LNCaP clone FGC (cell line): ENCODE measurements at regions not wholly inside any gene's neighbourhood (a gene's known extent, or its start where the extent isn't known, plus 50 kb on each side); places are given as distances from the start of the nearest gene placed in this dataset.

ENCODE experiments used
- DNase-seq: peaks from one replicate; pipeline ENCODE4 v3.0.0-alpha.2; 2011; ENCODE audit warnings: low read depth
- H3K4me3 ChIP-seq: 2 replicates; pipeline ENCODE4 v1.5.1; 2011; ENCODE audit warnings: mild to moderate bottlenecking, low read depth, low read length, control low read depth
- CTCF ChIP-seq: IDR thresholded peaks from 2 replicates; pipeline ENCODE4 v1.5.1; 2012; ENCODE audit warnings: mild to moderate bottlenecking; ENCODE audit not compliant: control insufficient read depth, insufficient read depth; ENCODE audit errors: extremely low read depth

DNA sequence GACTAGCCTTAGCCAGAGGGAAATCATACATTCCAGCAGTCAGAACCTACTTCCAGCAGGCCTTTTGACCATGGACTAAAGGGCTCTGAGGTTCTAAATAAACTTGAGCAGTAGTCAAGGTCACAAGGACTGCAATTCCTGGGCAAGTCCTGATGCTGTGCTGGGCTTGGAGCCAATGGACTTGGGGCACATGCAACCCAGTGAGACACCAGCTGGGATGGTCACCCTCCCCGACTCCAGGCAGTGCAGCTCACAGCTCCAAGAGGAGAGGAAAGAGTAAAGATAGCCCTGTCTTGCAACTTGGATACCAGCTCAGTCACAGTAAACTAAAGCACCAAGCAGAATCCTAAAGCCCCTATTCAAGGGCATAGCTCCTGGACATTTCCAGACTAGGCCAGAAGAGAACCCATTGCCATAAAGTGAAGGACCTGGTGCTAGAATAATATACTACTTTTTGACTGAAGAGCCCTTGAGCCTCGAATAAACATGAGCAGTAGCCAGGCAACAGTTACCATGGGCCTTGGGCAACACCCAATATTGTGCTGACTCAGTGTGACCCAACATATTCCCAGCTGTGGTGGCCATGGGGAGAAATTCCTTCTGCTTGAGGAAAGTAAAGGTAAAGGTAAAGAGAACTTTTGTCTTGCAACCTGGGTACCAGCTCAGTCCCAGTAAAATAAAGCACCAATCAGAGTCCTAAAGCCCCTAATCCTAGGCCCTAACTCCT, 226.2 kb upstream of the CLEC14A start:
- H3K4me3 ChIP-seq = no peak overlapping the region
- no peak for TF ChIP-seq CTCF
- no peak for DNase-seq

DNA sequence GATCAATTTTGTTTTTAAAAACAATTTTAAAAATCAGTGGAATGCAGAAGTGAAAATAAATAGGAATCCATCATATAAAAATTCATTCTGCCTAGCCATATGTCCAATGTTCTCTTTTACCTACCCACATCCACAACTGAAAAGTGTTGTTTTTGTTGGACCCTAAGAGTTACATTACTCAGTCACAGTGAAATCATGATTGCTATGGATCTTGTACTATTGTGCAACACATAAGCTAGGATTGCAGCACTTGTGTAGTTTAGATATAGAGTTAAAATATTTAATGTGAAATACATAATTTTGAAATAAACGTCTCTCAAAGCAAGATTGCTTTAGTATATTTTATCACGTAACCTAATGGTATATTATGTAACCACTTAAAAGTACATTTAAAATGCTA, 213.3 kb upstream of the CLEC14A start:
- H3K4me3 ChIP-seq = no peak overlapping the region
- no peak for TF ChIP-seq CTCF
- no peak for DNase-seq

- H3K4me3 ChIP-seq = no peak overlapping the region
- no peak for TF ChIP-seq CTCF
- DNase-seq = no peak
Observed at GRCh38 chr14:38442208-38442607, 186.3 kb upstream of the CLEC14A start.

DNA sequence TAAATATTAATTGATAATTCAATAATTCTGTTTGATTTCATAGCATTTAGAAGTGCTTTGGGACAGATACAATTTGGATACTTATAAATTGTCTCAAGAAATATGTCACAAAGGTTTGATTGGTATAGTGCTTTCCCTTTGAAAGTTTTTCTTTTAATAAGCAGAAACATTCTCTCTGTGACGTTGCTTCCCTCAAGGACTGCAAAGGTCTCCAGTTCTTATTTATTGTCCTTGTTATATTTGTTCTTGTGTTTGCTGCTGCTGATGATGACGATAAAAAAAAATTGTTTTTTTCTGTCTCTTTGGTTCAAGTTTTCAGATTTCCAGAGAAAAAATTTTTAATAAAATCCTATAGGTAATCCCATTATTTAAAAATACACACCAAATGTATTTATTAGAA, 176.3 kb upstream of the CLEC14A start:
- TF ChIP-seq CTCF = no peak
- H3K4me3 ChIP-seq = no peak overlapping the region
- DNase-seq = peak; percentile 53

- no peak for TF ChIP-seq CTCF
- H3K4me3 ChIP-seq = no peak overlapping the region
- peak; percentile 64 for DNase-seq
Observed at GRCh38 chr14:38431156-38431555, 175.3 kb upstream of the CLEC14A start.

DNA sequence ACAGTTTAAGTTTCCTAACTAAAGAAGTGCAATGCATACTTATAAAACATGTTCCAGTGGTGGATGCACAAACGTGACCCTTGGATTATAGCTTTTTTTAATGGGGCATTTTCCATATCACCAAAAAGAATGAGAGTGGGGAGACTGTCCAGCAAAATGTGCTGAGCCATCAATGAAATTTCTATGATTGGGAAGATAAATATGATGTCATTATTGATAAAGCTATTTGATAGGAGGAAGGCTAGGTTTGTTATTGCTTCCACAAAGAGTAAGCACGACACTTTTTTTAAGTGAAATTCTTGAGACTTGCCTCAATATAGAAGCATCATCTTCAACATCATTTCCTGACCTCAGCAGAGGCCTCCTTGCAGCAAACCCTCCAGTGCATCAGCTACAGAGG, 174.6 kb upstream of the CLEC14A start:
- DNase-seq = no peak
- TF ChIP-seq CTCF = no peak
- no peak overlapping the region for H3K4me3 ChIP-seq
